ENCODE measurements at regions not wholly inside any gene's neighbourhood (a gene's known extent, or its start where the extent isn't known, plus 50 kb on each side); places are given as distances from the start of the nearest gene placed in this dataset.

DNA sequence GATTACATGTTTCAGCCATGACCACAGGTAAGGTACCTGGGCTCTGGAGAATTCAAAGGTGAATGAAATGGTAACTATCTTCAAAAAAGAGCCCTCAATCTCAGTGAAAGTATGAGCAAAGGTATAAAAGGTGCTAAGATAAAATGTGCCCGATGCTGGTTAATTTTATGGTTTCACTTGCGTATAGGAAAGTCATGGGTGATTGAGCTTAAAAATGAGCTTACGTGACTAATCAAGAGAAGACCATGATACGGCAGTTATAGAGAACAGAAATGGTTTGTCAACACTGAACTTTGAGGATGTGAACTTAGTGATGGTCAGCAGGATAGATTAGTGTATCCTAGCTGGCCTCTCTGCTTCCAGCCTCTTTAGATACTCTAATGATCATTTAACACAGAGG lies 320.1 kb downstream of the DEPDC1B start:
- ATAC-seq (no peak), DNase-seq (no peak)
- 91 to 94% methylated on average over 4 of the region's 4 CpGs for WGBS, 2 donors
- TF ChIP-seq POLR2A (IDR thresholded peaks at IDR 0.05) (no peak), CTCF (IDR thresholded peaks at IDR 0.05) (no peak)
- intact Hi-C loops (cut with DNase I) = loop anchor here (10.0 kb wide), 1 partner anchor 565 kb away; no protein-coding TSS in a partner anchor
- no peak overlapping the region for H3K27ac ChIP-seq
- no peaks in the 10 kb centered on the region for H3K4me1 ChIP-seq
- H3K9me3 ChIP-seq = no peaks in the 10 kb centered on the region
- H3K4me3 ChIP-seq = no peak overlapping the region
- no peaks in the 10 kb centered on the region for H3K27me3 ChIP-seq
- no peaks in the 10 kb centered on the region for H3K36me3 ChIP-seq (replicated peaks in 1 of 2; ENCODE audit: insufficient read depth in 1 of 2, low read depth in 2 of 2)

- intact Hi-C loops (cut with DNase I) = no loop called here
- TF ChIP-seq POLR2A (IDR thresholded peaks at IDR 0.05) = no peak
- 94 to 96% methylated on average over 1 of the region's 1 CpG for WGBS, 2 donors
Observed at GRCh38 chr5:60377826-60378225, 322.1 kb downstream of the DEPDC1B start.

GRCh38 chr5:60376860-60377259 lies 323.1 kb downstream of the DEPDC1B start:
- intact Hi-C loops (cut with DNase I) = no loop called here
- no peaks in the 10 kb centered on the region for H3K27me3 ChIP-seq
- ATAC-seq = no peak
- no peak for TF ChIP-seq POLR2A (IDR thresholded peaks at IDR 0.05)
- TF ChIP-seq CTCF (IDR thresholded peaks at IDR 0.05) = no peak
- H3K36me3 ChIP-seq (replicated peaks in 1 of 2; ENCODE audit: insufficient read depth in 1 of 2, low read depth in 2 of 2) = no peaks in the 10 kb centered on the region
- no peak overlapping the region for H3K27ac ChIP-seq
- 93% methylated on average over 4 of the region's 4 CpGs for WGBS, 2 donors
- H3K4me3 ChIP-seq = no peak overlapping the region
- H3K9me3 ChIP-seq = no peaks in the 10 kb centered on the region
- DNase-seq = no peak
- peaks cover 5% of the 10 kb centered on the region for H3K4me1 ChIP-seq

More at GRCh38 chr5:60377826-60378225, 322.1 kb downstream of the DEPDC1B start:
- Histone ChIP-seq H3K4me3 (no peak overlapping the region), H3K36me3 (replicated peaks in 1 of 2; ENCODE audit: insufficient read depth in 1 of 2, low read depth in 2 of 2) (no peaks in the 10 kb centered on the region), H3K27ac (no peak overlapping the region), H3K4me1 (no peaks in the 10 kb centered on the region), H3K9me3 (no peaks in the 10 kb centered on the region), H3K27me3 (no peaks in the 10 kb centered on the region)
- DNase-seq (no peak), ATAC-seq (no peak)

- no peaks in the 10 kb centered on the region for H3K9me3 ChIP-seq
- H3K4me3 ChIP-seq = no peak overlapping the region
- 73 to 77% methylated on average over 5 of the region's 5 CpGs for WGBS, 2 donors
- DNase-seq = no peak
- H3K4me1 ChIP-seq = peaks cover 14% of the 10 kb centered on the region
- intact Hi-C loops (cut with DNase I) = no loop called here
- H3K27me3 ChIP-seq = no peaks in the 10 kb centered on the region
- H3K27ac ChIP-seq = no peak overlapping the region
- no peak for ATAC-seq
- H3K36me3 ChIP-seq (replicated peaks in 1 of 2; ENCODE audit: insufficient read depth in 1 of 2, low read depth in 2 of 2) = no peaks in the 10 kb centered on the region
- TF ChIP-seq CTCF (IDR thresholded peaks at IDR 0.05) = no peak
- TF ChIP-seq POLR2A (IDR thresholded peaks at IDR 0.05) = no peak
Observed at GRCh38 chr5:60374409-60374808, 325.6 kb downstream of the DEPDC1B start.

DNA sequence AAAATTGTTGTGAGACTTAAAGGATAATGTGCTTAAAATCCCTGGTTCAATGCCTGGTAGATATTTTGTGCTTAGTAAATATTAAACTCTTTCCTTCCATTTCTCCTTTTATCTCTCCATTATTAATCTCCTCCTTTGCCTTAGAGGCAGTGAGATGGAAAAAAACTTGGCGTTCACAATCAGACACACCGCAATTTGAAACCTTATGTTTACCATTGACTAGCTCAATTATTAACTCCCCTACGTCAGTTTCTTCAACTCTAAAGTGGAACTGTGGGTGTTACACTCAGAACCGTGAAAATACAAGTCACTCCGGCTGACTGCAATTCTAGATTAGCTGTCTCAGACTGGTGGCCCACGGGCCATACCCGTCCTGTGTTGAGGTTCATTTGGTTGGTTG lies 327.2 kb downstream of the DEPDC1B start:
- peak overlapping the region in 3 of 4 donors; percentile 44 to 69 (median 54) for H3K27ac ChIP-seq
- no peaks in the 10 kb centered on the region for H3K9me3 ChIP-seq
- intact Hi-C loops (cut with DNase I) = no loop called here
- peaks cover 14% of the 10 kb centered on the region for H3K4me1 ChIP-seq
- TF ChIP-seq POLR2A (IDR thresholded peaks at IDR 0.05) = peak in 2 of 3 donors; percentile 18 to 28
- TF ChIP-seq CTCF (IDR thresholded peaks at IDR 0.05) = no peak
- 13 to 21% methylated on average over 7 of the region's 7 CpGs for WGBS, 2 donors
- peak; percentile 91 for ATAC-seq
- H3K36me3 ChIP-seq (replicated peaks in 1 of 2; ENCODE audit: insufficient read depth in 1 of 2, low read depth in 2 of 2) = no peaks in the 10 kb centered on the region
- peak; percentile 23 to 57 (median 40) for DNase-seq
- H3K4me3 ChIP-seq = no peak overlapping the region
- H3K27me3 ChIP-seq = no peaks in the 10 kb centered on the region
